ENCODE measurements at regions not wholly inside any gene's neighbourhood (a gene's known extent, or its start where the extent isn't known, plus 50 kb on each side); places are given as distances from the start of the nearest gene placed in this dataset.

GRCh38 chr13:81821259-81821658 lies 1480.3 kb upstream of the SPRY2 start:
- TF ChIP-seq ELK1 (IDR thresholded peaks at IDR 0.05; ENCODE audit: low read depth, low read length) = no peak
- no peak for TF ChIP-seq BHLHE40 (IDR thresholded peaks at IDR 0.05; ENCODE audit: low read depth, low read length)
- no peak for TF ChIP-seq ESRRA (IDR thresholded peaks at IDR 0.05; ENCODE audit: borderline replicate concordance, low read length)
- no peak for TF ChIP-seq KDM5A (IDR thresholded peaks at IDR 0.05)
- TF ChIP-seq HOXA7 (CRISPR knock-in tag; IDR thresholded peaks at IDR 0.05) = no peak
- no peak for TF ChIP-seq RAD21 (conservative IDR thresholded peaks at IDR 0.05 in 1 of 2, IDR thresholded peaks at IDR 0.05 in 1 of 2)
- no peak for TF ChIP-seq POLR2A (IDR thresholded peaks at IDR 0.05; ENCODE audit: low read length)
- TF ChIP-seq NPAS2 (CRISPR knock-in tag; IDR thresholded peaks at IDR 0.05; ENCODE audit: borderline replicate concordance) = no peak
- no peak for TF ChIP-seq SREBF2 (IDR thresholded peaks at IDR 0.05)
- no peak for TF ChIP-seq RFX5 (IDR thresholded peaks at IDR 0.05)
- no peak for TF ChIP-seq TP53 (CRISPR knock-in tag; IDR thresholded peaks at IDR 0.05)
- TF ChIP-seq HDAC2 (IDR thresholded peaks at IDR 0.05) = no peak
- TF ChIP-seq EHF (CRISPR knock-in tag; IDR thresholded peaks at IDR 0.05) = no peak
- WGBS (ENCODE audit: missing lambda C conversion rate) = 41% methylated on average over 10 of the region's 11 CpGs
- no peak overlapping the region for H3K4me3 ChIP-seq
- no peak overlapping the region for H3K27ac ChIP-seq
- H3K4me2 ChIP-seq = no peak overlapping the region
- FAIRE-seq (no peak), ATAC-seq (no peak), DNase-seq (ENCODE audit: low read depth in 1 of 2, low spot score in 1 of 2) (no peak)
- H3K4me1 ChIP-seq = no peaks in the 10 kb centered on the region
- ChIA-PET CTCF (no interaction called here), POLR2A (no interaction called here)
- H3K9me3 ChIP-seq = no peaks in the 10 kb centered on the region

- H3K4me3 ChIP-seq = no peak overlapping the region
- H3K9me3 ChIP-seq = no peaks in the 10 kb centered on the region
- ATAC-seq (no peak), DNase-seq (ENCODE audit: low read depth in 1 of 2, low spot score in 1 of 2) (no peak), FAIRE-seq (no peak)
- H3K4me1 ChIP-seq = no peaks in the 10 kb centered on the region
- H3K4me2 ChIP-seq = no peak overlapping the region
- TF ChIP-seq POLR2AphosphoS2 (conservative IDR thresholded peaks at IDR 0.05; ENCODE audit: low read length) = no peak
- no peak for TF ChIP-seq CEBPB (IDR thresholded peaks at IDR 0.05)
- no peak for TF ChIP-seq ZSCAN20 (CRISPR knock-in tag; IDR thresholded peaks at IDR 0.05)
- no peak for TF ChIP-seq RNF2 (IDR thresholded peaks at IDR 0.05; ENCODE audit: borderline replicate concordance, low read depth)
- no peak for TF ChIP-seq FOSL2 (IDR thresholded peaks at IDR 0.05)
- no peak for TF ChIP-seq FOSL2 (CRISPR knock-in tag; IDR thresholded peaks at IDR 0.05)
- TF ChIP-seq FOXS1 (CRISPR knock-in tag; IDR thresholded peaks at IDR 0.05) = no peak
- TF ChIP-seq NPAS2 (CRISPR knock-in tag; IDR thresholded peaks at IDR 0.05; ENCODE audit: borderline replicate concordance) = no peak
- no peak for TF ChIP-seq KDM5A (IDR thresholded peaks at IDR 0.05)
- TF ChIP-seq ZNF302 (CRISPR knock-in tag; IDR thresholded peaks at IDR 0.05) = no peak
- WGBS (ENCODE audit: missing lambda C conversion rate) = 0% methylated on average over 1 of the region's 1 CpG
- CTCF ChIA-PET = no interaction called here
- no peak overlapping the region for H3K27ac ChIP-seq
- POLR2A ChIA-PET = no interaction called here
Measured at GRCh38 chr13:81800433-81800832, 1459.5 kb upstream of the SPRY2 start.

- no peak for FAIRE-seq
Measured at GRCh38 chr13:81795710-81796109, 1454.8 kb upstream of the SPRY2 start.

GRCh38 chr13:81791641-81792040 lies 1450.7 kb upstream of the SPRY2 start:
- Histone ChIP-seq H3K27ac (no peak overlapping the region), H3K4me2 (no peak overlapping the region), H3K4me3 (no peak overlapping the region), H3K4me1 (no peaks in the 10 kb centered on the region), H3K9me3 (no peaks in the 10 kb centered on the region)
- ATAC-seq = no peak
- 8% methylated on average over 1 of the region's 1 CpG for WGBS (ENCODE audit: missing lambda C conversion rate)
- CTCF ChIA-PET = no interaction called here
- TF ChIP-seq E2F6 (IDR thresholded peaks at IDR 0.05; ENCODE audit: borderline replicate concordance, low read depth) = no peak
- no peak for TF ChIP-seq TP53 (CRISPR knock-in tag; IDR thresholded peaks at IDR 0.05)
- no peak for TF ChIP-seq ESRRA (IDR thresholded peaks at IDR 0.05; ENCODE audit: borderline replicate concordance, low read length)
- no peak for TF ChIP-seq NPAS2 (CRISPR knock-in tag; IDR thresholded peaks at IDR 0.05; ENCODE audit: borderline replicate concordance)
- no peak for TF ChIP-seq BHLHE40 (IDR thresholded peaks at IDR 0.05; ENCODE audit: low read depth, low read length)
- TF ChIP-seq GATA3 (IDR thresholded peaks at IDR 0.05; ENCODE audit: borderline replicate concordance) = no peak
- no peak for TF ChIP-seq EHF (CRISPR knock-in tag; IDR thresholded peaks at IDR 0.05)
- DNase-seq (ENCODE audit: low read depth in 1 of 2, low spot score in 1 of 2) = no peak
- POLR2A ChIA-PET = no interaction called here
- FAIRE-seq = no peak

More at GRCh38 chr13:81795710-81796109, 1454.8 kb upstream of the SPRY2 start:
- ATAC-seq (no peak), DNase-seq (ENCODE audit: low read depth in 1 of 2, low spot score in 1 of 2) (no peak)
- WGBS (ENCODE audit: missing lambda C conversion rate) = 4% methylated on average over 1 of the region's 1 CpG
- H3K4me1 ChIP-seq = no peaks in the 10 kb centered on the region
- no peak overlapping the region for H3K4me2 ChIP-seq
- CTCF ChIA-PET = no interaction called here
- POLR2A ChIA-PET = no interaction called here
- no peak overlapping the region for H3K4me3 ChIP-seq
- no peak overlapping the region for H3K27ac ChIP-seq
- H3K9me3 ChIP-seq = no peaks in the 10 kb centered on the region
- TF ChIP-seq BHLHE40 (IDR thresholded peaks at IDR 0.05; ENCODE audit: low read depth, low read length) = no peak
- TF ChIP-seq HOXB13 (CRISPR knock-in tag; IDR thresholded peaks at IDR 0.05; ENCODE audit: low read depth) = no peak

All from A549 (cell line).